WERI-Rb-1 (cell line): ENCODE measurements at regions not wholly inside any gene's neighbourhood (a gene's known extent, or its start where the extent isn't known, plus 50 kb on each side); places are given as distances from the start of the nearest gene placed in this dataset.

Experiments
- DNase-seq: peaks from one replicate; pipeline ENCODE4 v3.0.0-alpha.2; 2020
- H3K27ac ChIP-seq: fragments of 250-450 bp; sonication (Bioruptor Pico); 2 replicates; pipeline ENCODE4 v1.5.1; 2020; ENCODE audit warnings: mild to moderate bottlenecking, moderate library complexity
- H3K27me3 ChIP-seq: fragments of 250-450 bp; sonication (Bioruptor Pico); 2 replicates; pipeline ENCODE4 v1.5.1; 2021; ENCODE audit warnings: mild to moderate bottlenecking, low read depth, moderate library complexity; ENCODE audit not compliant: insufficient read depth, severe bottlenecking
- H3K36me3 ChIP-seq: fragments of 250-450 bp; sonication (Bioruptor Pico); 2 replicates; pipeline ENCODE4 v1.5.1; 2020; ENCODE audit warnings: mild to moderate bottlenecking, moderate library complexity
- H3K4me3 ChIP-seq: 2 replicates; pipeline ENCODE4 v1.5.1; 2011; ENCODE audit warnings: low read depth, mild to moderate bottlenecking, control low read depth, low read length
- H3K9me3 ChIP-seq: fragments of 250-450 bp; sonication (Bioruptor Pico); 2 replicates; pipeline ENCODE4 v1.5.1; 2021; ENCODE audit warnings: mild to moderate bottlenecking, moderate library complexity; ENCODE audit not compliant: severe bottlenecking
- CTCF ChIP-seq: IDR thresholded peaks from 2 replicates; pipeline ENCODE4 v1.5.1; 2011; ENCODE audit warnings: low read depth, mild to moderate bottlenecking, control low read depth, inconsistent platforms, low read length

DNA sequence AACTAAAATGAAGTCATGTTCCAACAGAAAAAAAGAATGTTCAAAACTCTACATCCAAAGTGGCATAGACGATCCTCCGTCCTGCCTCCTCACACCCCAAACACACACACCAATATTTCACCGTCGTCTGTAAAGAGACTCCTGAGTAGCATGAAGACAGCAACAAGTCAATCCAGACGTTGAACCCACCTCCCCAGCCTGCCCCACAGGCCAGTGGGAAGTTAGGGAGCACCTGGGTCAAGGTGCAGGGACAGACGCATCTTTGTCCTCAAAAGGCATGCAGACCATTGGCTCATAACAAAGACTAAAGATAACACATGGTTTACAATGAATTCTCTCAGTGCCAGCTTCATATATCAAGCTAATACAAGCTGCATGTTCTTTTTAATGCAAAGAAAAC is 396.5 kb downstream of the TCERG1L start:
- Histone ChIP-seq H3K36me3 (no peaks in the 10 kb centered on the region), H3K4me3 (no peak overlapping the region), H3K27me3 (no peaks in the 10 kb centered on the region), H3K27ac (no peak overlapping the region), H3K9me3 (peaks cover 5% of the 10 kb centered on the region)
- no peak for TF ChIP-seq CTCF
- DNase-seq, result no peak

GRCh38 chr10:130921461-130921860 is 390.1 kb downstream of the TCERG1L start:
- TF ChIP-seq CTCF, result no peak

GRCh38 chr10:130921911-130922440 is 389.5 kb downstream of the TCERG1L start:
- Histone ChIP-seq H3K36me3 (no peaks in the 10 kb centered on the region), H3K9me3 (no peaks in the 10 kb centered on the region), H3K4me3 (no peak overlapping the region), H3K27me3 (no peaks in the 10 kb centered on the region), H3K27ac (no peak overlapping the region)
- TF ChIP-seq CTCF, result no peak
- DNase-seq, result no peak

More at GRCh38 chr10:130921461-130921860, 390.1 kb downstream of the TCERG1L start:
- Histone ChIP-seq H3K4me3 (no peak overlapping the region), H3K27me3 (no peaks in the 10 kb centered on the region), H3K9me3 (peaks cover 2% of the 10 kb centered on the region), H3K27ac (no peak overlapping the region), H3K36me3 (no peaks in the 10 kb centered on the region)
- no peak for DNase-seq

DNA sequence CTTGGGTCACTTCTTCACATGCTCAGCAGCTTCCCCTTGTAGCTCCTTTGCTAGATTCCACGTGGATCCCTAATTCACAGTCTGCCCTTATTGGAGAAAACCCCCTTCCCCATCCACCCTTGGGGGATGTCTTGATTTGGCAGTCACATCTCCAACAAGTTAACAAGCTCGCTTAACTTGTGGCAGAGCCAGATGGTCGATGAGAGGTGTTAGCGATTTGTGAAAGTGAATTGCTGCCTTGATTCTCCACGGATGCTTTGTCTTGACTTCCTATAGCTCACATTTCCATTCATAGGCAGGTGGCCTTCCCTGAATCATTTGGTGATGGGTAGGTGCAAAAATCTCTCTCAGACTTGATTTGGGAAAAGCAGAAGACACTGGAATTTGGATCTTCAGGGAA is 387.9 kb downstream of the TCERG1L start:
- Histone ChIP-seq H3K27me3 (no peaks in the 10 kb centered on the region), H3K9me3 (no peaks in the 10 kb centered on the region), H3K36me3 (no peaks in the 10 kb centered on the region), H3K4me3 (no peak overlapping the region), H3K27ac (no peak overlapping the region)
- TF ChIP-seq CTCF, result no peak
- no peak for DNase-seq

- DNase-seq, result no peak
- Histone ChIP-seq H3K27ac (no peak overlapping the region), H3K4me3 (no peak overlapping the region), H3K9me3 (no peaks in the 10 kb centered on the region), H3K36me3 (no peaks in the 10 kb centered on the region), H3K27me3 (no peaks in the 10 kb centered on the region)
- no peak for TF ChIP-seq CTCF
These were observed 387.2 kb downstream of the TCERG1L start for GRCh38 chr10:130924138-130924819.

DNA sequence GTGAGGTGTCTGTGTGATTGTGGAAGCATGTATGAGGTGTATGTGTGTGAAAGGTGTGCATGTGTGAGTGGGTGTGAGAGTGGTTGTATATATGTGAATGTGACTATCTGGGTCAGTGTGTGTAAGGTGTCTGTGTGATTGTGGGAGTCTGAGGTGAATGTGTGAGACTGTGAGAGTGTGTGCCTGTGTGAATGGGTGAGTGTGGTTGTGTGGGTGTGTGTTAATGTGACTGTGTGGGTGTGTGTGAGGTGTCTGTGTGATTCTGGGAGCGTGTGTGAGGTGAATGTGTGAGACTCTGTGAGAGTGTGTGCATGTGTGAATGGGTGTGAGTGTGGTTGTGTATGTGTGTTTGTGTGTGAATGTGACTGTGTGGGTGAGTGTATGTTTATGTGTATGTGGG is 385.1 kb downstream of the TCERG1L start:
- no peak for TF ChIP-seq CTCF
- Histone ChIP-seq H3K4me3 (no peak overlapping the region), H3K27me3 (no peaks in the 10 kb centered on the region), H3K36me3 (no peaks in the 10 kb centered on the region), H3K27ac (no peak overlapping the region), H3K9me3 (no peaks in the 10 kb centered on the region)
- DNase-seq, result no peak
